Ishikawa (cell line): ENCODE measurements at regions not wholly inside any gene's neighbourhood (a gene's known extent, or its start where the extent isn't known, plus 50 kb on each side); places are given as distances from the start of the nearest gene placed in this dataset.

ENCODE experiments used
- CEBPB ChIP-seq: IDR thresholded peaks from 2 replicates; pipeline ENCODE4 v1.6.1; 2012
- CREB1 ChIP-seq: IDR thresholded peaks from 2 replicates; pipeline ENCODE4 v1.6.1; 2012; ENCODE audit warnings: low read depth
- EGR1 ChIP-seq: IDR thresholded peaks from 2 replicates; pipeline ENCODE4 v1.6.1; 2012
- EP300 ChIP-seq: IDR thresholded peaks from 2 replicates; pipeline ENCODE4 v1.6.1; 2012; ENCODE audit warnings: borderline replicate concordance
- FOXM1 ChIP-seq: IDR thresholded peaks from 2 replicates; pipeline ENCODE4 v1.6.1; 2012; ENCODE audit warnings: low read depth, borderline replicate concordance
- NFIC ChIP-seq: IDR thresholded peaks from 2 replicates; pipeline ENCODE4 v1.6.1; 2012
- RAD21 ChIP-seq: IDR thresholded peaks from 2 replicates; pipeline ENCODE4 v1.6.1; 2012; ENCODE audit warnings: low read depth
- TAF1 ChIP-seq: IDR thresholded peaks from 2 replicates; pipeline ENCODE4 v1.6.1; 2012; ENCODE audit warnings: low read depth, mild to moderate bottlenecking
- TCF12 ChIP-seq: IDR thresholded peaks from 2 replicates; pipeline ENCODE4 v1.6.1; 2012; ENCODE audit warnings: low read depth
- TEAD4 ChIP-seq: IDR thresholded peaks from 2 replicates; pipeline ENCODE4 v1.6.1; 2012
- YY1 ChIP-seq: IDR thresholded peaks from 2 replicates; pipeline ENCODE4 v1.6.1; 2012; ENCODE audit warnings: low read depth
- ZBTB7A ChIP-seq: IDR thresholded peaks from 2 replicates; pipeline ENCODE4 v1.6.1; 2012; ENCODE audit warnings: low read depth
- TF ChIP-seq, protein P1 (sequence below): IDR thresholded peaks from 2 replicates; pipeline ENCODE4 v1.6.1; 2012
- TF ChIP-seq, protein P2 (sequence below): IDR thresholded peaks from 2 replicates; pipeline ENCODE4 v1.6.1; 2012
- TF ChIP-seq, protein P3 (sequence below): IDR thresholded peaks from 2 replicates; pipeline ENCODE4 v1.6.1; 2012; ENCODE audit warnings: low read depth, mild to moderate bottlenecking

DNA sequence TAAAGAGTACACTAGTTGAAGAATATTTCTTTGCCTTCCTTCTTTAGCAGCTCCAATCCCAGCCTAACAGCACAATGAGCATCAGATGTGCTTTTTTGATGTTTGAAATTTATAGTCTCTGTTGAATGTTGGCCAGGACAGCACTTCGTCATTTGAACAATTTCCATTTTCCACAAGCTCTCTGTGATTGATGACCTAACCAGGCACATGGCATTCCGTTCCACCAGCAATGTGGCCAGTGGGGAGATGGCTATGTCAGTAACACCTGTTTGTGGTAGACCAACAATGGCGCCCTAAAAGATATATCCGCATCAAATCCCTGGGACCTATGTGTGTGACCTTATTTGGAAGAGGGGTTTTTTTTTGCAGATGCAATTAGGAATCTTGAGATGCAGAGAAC lies 66.8 kb downstream of the PALM2AKAP2 start:
- TF ChIP-seq EGR1: no peak
- TF ChIP-seq, protein P1, sequence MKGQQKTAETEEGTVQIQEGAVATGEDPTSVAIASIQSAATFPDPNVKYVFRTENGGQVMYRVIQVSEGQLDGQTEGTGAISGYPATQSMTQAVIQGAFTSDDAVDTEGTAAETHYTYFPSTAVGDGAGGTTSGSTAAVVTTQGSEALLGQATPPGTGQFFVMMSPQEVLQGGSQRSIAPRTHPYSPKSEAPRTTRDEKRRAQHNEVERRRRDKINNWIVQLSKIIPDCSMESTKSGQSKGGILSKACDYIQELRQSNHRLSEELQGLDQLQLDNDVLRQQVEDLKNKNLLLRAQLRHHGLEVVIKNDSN: no peak
- no peak for TF ChIP-seq TAF1
- TF ChIP-seq RAD21: no peak
- no peak for TF ChIP-seq CEBPB
- TF ChIP-seq TCF12: no peak
- TF ChIP-seq ZBTB7A: no peak
- TF ChIP-seq, protein P2, sequence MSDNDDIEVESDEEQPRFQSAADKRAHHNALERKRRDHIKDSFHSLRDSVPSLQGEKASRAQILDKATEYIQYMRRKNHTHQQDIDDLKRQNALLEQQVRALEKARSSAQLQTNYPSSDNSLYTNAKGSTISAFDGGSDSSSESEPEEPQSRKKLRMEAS: no peak
- TF ChIP-seq EP300: no peak
- TF ChIP-seq CREB1: no peak

DNA sequence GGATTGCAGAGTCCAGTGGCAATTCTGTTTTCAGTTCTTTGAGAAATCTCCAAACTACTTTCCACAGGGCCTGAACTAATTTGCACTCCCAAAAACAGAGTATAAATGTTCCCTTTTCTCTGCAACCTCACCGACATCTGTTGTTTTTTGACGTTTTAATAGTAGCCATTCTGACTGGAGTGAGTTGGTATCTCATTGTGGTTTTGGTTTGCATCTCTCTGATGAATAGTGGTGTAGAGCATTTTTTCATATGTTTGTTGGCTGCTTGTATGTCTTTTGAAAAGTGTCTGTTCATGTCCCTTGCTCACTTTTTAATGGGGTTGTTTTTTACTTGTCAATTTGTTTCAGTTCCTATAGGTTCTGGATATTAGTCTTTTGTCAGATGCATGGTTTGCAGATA lies 72.6 kb downstream of the PALM2AKAP2 start:
- TF ChIP-seq, protein P3, sequence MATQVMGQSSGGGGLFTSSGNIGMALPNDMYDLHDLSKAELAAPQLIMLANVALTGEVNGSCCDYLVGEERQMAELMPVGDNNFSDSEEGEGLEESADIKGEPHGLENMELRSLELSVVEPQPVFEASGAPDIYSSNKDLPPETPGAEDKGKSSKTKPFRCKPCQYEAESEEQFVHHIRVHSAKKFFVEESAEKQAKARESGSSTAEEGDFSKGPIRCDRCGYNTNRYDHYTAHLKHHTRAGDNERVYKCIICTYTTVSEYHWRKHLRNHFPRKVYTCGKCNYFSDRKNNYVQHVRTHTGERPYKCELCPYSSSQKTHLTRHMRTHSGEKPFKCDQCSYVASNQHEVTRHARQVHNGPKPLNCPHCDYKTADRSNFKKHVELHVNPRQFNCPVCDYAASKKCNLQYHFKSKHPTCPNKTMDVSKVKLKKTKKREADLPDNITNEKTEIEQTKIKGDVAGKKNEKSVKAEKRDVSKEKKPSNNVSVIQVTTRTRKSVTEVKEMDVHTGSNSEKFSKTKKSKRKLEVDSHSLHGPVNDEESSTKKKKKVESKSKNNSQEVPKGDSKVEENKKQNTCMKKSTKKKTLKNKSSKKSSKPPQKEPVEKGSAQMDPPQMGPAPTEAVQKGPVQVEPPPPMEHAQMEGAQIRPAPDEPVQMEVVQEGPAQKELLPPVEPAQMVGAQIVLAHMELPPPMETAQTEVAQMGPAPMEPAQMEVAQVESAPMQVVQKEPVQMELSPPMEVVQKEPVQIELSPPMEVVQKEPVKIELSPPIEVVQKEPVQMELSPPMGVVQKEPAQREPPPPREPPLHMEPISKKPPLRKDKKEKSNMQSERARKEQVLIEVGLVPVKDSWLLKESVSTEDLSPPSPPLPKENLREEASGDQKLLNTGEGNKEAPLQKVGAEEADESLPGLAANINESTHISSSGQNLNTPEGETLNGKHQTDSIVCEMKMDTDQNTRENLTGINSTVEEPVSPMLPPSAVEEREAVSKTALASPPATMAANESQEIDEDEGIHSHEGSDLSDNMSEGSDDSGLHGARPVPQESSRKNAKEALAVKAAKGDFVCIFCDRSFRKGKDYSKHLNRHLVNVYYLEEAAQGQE: no peak
- TF ChIP-seq, protein P2: no peak
- no peak for TF ChIP-seq TCF12
- TF ChIP-seq TEAD4: no peak
- TF ChIP-seq CEBPB: no peak
- TF ChIP-seq CREB1: no peak

DNA sequence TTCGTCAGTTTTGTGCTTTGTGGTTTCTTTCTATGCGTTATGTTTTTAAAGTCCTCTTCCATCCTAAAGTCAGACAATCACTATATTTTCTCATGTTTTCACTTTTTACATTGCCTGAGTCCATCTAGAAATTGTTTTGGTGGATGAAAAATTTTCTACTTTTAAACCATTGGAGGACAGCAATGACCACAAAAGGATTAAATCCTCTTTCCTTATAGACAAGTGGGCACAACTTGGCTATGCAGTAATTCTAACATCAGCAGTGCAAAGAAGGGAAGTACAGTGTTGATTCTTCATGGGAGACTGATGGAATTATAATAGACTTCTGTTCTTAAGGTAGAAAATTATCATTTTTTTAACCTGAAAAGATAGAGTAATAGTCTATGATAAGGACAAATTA lies 75.5 kb downstream of the PALM2AKAP2 start:
- TF ChIP-seq, protein P1: no peak
- TF ChIP-seq YY1 (no peak), TCF12 (no peak), RAD21 (no peak), FOXM1 (no peak)
- TF ChIP-seq, protein P2: no peak

DNA sequence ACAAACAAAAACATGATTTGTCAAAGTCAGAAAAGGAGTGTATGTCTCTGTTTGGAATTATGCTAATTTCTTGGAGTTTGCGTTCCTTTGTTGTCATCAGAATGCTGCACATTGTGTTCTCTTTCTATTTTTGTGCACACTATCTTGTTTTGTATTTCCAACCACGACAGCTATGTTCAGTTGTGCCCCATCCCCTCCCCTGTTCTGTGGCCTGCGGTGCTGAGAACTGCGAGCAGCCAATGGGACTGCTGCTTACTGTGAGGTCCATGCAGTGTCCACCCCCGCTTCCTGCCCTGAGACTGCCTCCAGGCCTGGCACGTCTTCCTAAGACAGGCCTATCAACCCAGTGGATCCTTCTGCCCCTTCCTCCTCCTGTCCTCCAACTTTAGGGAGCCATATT lies 76.8 kb downstream of the PALM2AKAP2 start:
- TF ChIP-seq ZBTB7A (no peak), FOXM1 (no peak), CEBPB (no peak), NFIC (no peak), EGR1 (no peak), TAF1 (no peak), YY1 (no peak)
- TF ChIP-seq, protein P1: no peak

DNA sequence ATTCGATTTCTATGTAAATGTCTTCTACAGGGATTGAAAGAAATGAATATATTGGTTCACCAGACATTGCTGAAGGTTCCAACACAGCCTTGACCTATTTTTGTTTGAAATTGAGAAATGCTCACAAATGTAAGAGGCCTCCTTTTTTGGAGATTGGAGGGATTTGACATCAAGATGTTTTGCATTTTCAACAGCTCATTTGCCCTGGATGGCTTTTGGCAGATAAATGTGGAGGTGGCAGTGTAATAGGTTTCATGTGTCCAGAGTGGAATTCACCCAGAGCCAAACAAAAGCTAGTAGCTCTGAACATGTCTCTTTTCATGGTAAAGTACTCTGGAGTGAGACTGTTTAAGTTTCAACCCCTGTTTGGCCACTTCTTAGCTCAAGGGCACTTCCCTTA lies 77.3 kb downstream of the PALM2AKAP2 start:
- TF ChIP-seq TAF1: no peak
- no peak for TF ChIP-seq NFIC
- no peak for TF ChIP-seq CREB1
- TF ChIP-seq TEAD4: no peak
- TF ChIP-seq, protein P2: no peak
- no peak for TF ChIP-seq EGR1
- no peak for TF ChIP-seq RAD21
- TF ChIP-seq TCF12: no peak

DNA sequence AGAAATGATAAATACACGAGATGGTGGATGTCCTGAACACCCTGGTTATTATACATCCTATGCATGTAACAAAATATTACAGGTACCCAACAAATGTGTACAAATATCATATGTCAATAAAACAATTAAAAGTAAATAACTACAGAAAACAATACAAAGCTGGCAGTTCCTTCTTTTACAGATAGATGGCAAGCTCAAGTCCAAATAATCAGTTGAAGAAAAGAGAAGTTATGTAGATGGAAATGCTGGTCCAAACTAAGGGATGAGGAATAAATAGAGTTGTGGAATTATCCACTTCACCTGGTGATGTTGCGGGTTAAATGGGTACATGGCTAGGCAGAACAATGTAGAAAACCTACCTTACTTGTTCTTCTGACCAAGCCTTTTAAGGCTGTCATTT lies 79.4 kb downstream of the PALM2AKAP2 start:
- TF ChIP-seq NFIC: no peak
- TF ChIP-seq, protein P1: no peak
- no peak for TF ChIP-seq RAD21

DNA sequence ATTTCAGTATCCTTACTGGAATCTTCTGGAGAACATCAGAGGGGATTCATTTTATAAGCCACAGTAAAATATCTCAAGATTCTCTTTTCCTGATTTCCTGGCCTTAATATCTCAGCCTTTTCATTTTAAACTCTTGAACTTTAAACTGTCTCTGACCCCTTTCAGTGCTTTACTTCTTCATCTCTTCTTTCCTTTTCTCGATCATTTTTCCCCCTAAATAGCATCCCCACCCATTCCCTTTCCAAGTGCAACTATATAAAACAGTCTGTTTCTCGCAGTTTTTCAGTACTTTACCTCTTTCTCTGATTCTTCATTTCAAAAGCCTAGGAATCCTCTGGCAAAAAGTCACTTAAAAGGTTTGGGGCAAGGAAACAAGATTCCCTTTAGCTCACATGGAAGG lies 80.5 kb downstream of the PALM2AKAP2 start:
- TF ChIP-seq YY1: no peak
- TF ChIP-seq, protein P2: no peak
- TF ChIP-seq, protein P1: no peak
- no peak for TF ChIP-seq CEBPB
- no peak for TF ChIP-seq TEAD4
- TF ChIP-seq CREB1: no peak
- TF ChIP-seq, protein P3: no peak
- TF ChIP-seq NFIC: no peak
- no peak for TF ChIP-seq TAF1
- TF ChIP-seq RAD21: no peak
